Loucy (cell line): ENCODE measurements at regions not wholly inside any gene's neighbourhood (a gene's known extent, or its start where the extent isn't known, plus 50 kb on each side); places are given as distances from the start of the nearest gene placed in this dataset.

Source experiments
- H2AFZ ChIP-seq: fragments of 200-600 bp; sonication (generic); 2 replicates; pipeline ENCODE4 v1.6.0; 2016; ENCODE audit warnings: antibody characterized with exemption, mild to moderate bottlenecking, low read length, moderate library complexity
- H3F3A ChIP-seq: fragments of 200-600 bp; 2 replicates; pipeline ENCODE4 v1.6.0; 2016; ENCODE audit warnings: antibody characterized with exemption, low read depth, mild to moderate bottlenecking
- H3K27me3 ChIP-seq: fragments of 200-600 bp; sonication (generic); 2 replicates; pipeline ENCODE4 v1.6.1; 2014; ENCODE audit warnings: low read length, mild to moderate bottlenecking; ENCODE audit not compliant: insufficient read depth, poor library complexity, severe bottlenecking
- H3K36me3 ChIP-seq: fragments of 200-600 bp; sonication (generic); 2 replicates; pipeline ENCODE4 v1.6.1; 2016; ENCODE audit warnings: low read length; ENCODE audit not compliant: insufficient read depth
- H3K4me1 ChIP-seq: fragments of 200-600 bp; sonication (generic); 2 replicates; pipeline ENCODE4 v1.5.1; 2014; ENCODE audit warnings: low read length, mild to moderate bottlenecking; ENCODE audit not compliant: insufficient read depth, poor library complexity, severe bottlenecking
- H3K4me2 ChIP-seq: fragments of 200-600 bp; sonication (generic); 2 replicates; pipeline ENCODE4 v1.6.0; 2014; ENCODE audit warnings: antibody characterized with exemption, low read length, low read depth, mild to moderate bottlenecking; ENCODE audit not compliant: poor library complexity, severe bottlenecking
- H3K4me3 ChIP-seq: fragments of 200-600 bp; sonication (generic); 2 replicates; pipeline ENCODE4 v1.5.1; 2014; ENCODE audit warnings: low read length, mild to moderate bottlenecking, mixed read lengths; ENCODE audit not compliant: poor library complexity, severe bottlenecking
- H3K79me2 ChIP-seq: fragments of 200-600 bp; sonication (generic); 2 replicates; pipeline ENCODE4 v1.6.1; 2014; ENCODE audit warnings: low read length; ENCODE audit not compliant: insufficient read depth
- H3K9ac ChIP-seq: fragments of 200-600 bp; sonication (generic); 2 replicates; pipeline ENCODE4 v1.6.0; 2014; ENCODE audit warnings: mild to moderate bottlenecking, low read depth, low read length, moderate library complexity; ENCODE audit not compliant: poor library complexity, severe bottlenecking
- H3K9me2 ChIP-seq: fragments of 200-600 bp; sonication (generic); replicated peaks from 2 replicates; pipeline ENCODE4 v1.6.1; 2016; ENCODE audit warnings: low read depth, low read length, mixed read lengths
- H3K9me3 ChIP-seq: fragments of 200-600 bp; sonication (generic); 2 replicates; pipeline ENCODE4 v1.6.1; 2014; ENCODE audit warnings: mild to moderate bottlenecking, antibody characterized with exemption, low read length, low read depth; ENCODE audit not compliant: insufficient read depth
- H4K20me1 ChIP-seq: fragments of 200-600 bp; sonication (generic); 2 replicates; pipeline ENCODE4 v1.6.0; 2014; ENCODE audit warnings: antibody characterized with exemption, low read length, mild to moderate bottlenecking; ENCODE audit not compliant: insufficient read depth, poor library complexity, severe bottlenecking
- EZH2phosphoT487 ChIP-seq: fragments of 200-600 bp; IDR thresholded peaks from 2 replicates; pipeline ENCODE4 v1.6.1; 2018; ENCODE audit warnings: antibody characterized with exemption, mild to moderate bottlenecking, moderate library complexity, borderline replicate concordance
- TF ChIP-seq, protein P1 (sequence below): fragments of 200-600 bp; sonication (generic); conservative IDR thresholded peaks from 2 replicates; pipeline ENCODE4 v1.5.1; 2014; ENCODE audit warnings: mild to moderate bottlenecking, antibody characterized with exemption, low read length

GRCh38 chr11:103803062-103803461 is 233.4 kb upstream of the DDI1 start:
- Histone ChIP-seq H2AFZ (no peak overlapping the region), H4K20me1 (no peaks in the 10 kb centered on the region), H3K79me2 (no peaks in the 10 kb centered on the region), H3K36me3 (no peaks in the 10 kb centered on the region), H3K27me3 (no peaks in the 10 kb centered on the region), H3K9ac (no peak overlapping the region), H3K4me2 (no peak overlapping the region), H3K4me3 (no peak overlapping the region), H3K9me3 (no peaks in the 10 kb centered on the region), H3K9me2 (no peaks in the 10 kb centered on the region), H3K4me1 (peaks cover 14% of the 10 kb centered on the region), H3F3A (no peaks in the 10 kb centered on the region)
- TF ChIP-seq, protein P1, sequence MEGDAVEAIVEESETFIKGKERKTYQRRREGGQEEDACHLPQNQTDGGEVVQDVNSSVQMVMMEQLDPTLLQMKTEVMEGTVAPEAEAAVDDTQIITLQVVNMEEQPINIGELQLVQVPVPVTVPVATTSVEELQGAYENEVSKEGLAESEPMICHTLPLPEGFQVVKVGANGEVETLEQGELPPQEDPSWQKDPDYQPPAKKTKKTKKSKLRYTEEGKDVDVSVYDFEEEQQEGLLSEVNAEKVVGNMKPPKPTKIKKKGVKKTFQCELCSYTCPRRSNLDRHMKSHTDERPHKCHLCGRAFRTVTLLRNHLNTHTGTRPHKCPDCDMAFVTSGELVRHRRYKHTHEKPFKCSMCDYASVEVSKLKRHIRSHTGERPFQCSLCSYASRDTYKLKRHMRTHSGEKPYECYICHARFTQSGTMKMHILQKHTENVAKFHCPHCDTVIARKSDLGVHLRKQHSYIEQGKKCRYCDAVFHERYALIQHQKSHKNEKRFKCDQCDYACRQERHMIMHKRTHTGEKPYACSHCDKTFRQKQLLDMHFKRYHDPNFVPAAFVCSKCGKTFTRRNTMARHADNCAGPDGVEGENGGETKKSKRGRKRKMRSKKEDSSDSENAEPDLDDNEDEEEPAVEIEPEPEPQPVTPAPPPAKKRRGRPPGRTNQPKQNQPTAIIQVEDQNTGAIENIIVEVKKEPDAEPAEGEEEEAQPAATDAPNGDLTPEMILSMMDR: no peak
- no peak for TF ChIP-seq EZH2phosphoT487

DNA sequence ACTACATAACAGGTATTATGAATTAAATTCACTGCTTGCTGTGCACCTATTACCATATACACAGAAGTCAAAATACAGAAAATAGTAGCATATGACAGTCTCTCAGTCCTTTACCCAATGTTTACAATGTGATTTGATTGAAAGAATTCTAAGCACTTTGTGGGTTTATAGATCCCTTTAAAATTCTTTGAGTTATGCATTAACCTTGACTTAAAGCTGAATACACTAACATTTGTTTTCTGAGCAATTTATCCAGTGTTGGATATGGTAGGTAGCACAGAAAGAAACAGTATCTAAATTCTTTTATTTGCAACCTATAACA is 230.8 kb upstream of the DDI1 start:
- no peaks in the 10 kb centered on the region for H4K20me1 ChIP-seq
- H3K4me2 ChIP-seq: no peak overlapping the region
- H3K9ac ChIP-seq: no peak overlapping the region
- no peaks in the 10 kb centered on the region for H3K9me3 ChIP-seq
- H2AFZ ChIP-seq: no peak overlapping the region
- H3K79me2 ChIP-seq: no peaks in the 10 kb centered on the region
- H3K4me1 ChIP-seq: peaks cover 1% of the 10 kb centered on the region
- H3K36me3 ChIP-seq: no peaks in the 10 kb centered on the region
- H3F3A ChIP-seq: no peaks in the 10 kb centered on the region
- H3K9me2 ChIP-seq: no peaks in the 10 kb centered on the region
- H3K4me3 ChIP-seq: no peak overlapping the region
- H3K27me3 ChIP-seq: no peaks in the 10 kb centered on the region
- no peak for TF ChIP-seq EZH2phosphoT487
- TF ChIP-seq, protein P1: no peak

GRCh38 chr11:103806130-103806895 is 230.1 kb upstream of the DDI1 start:
- H3K36me3 ChIP-seq: no peaks in the 10 kb centered on the region
- TF ChIP-seq, protein P1: no peak
- no peak for TF ChIP-seq EZH2phosphoT487
- no peaks in the 10 kb centered on the region for H3K79me2 ChIP-seq
- H3K4me2 ChIP-seq: no peak overlapping the region
- no peaks in the 10 kb centered on the region for H3K27me3 ChIP-seq
- H3K4me3 ChIP-seq: no peak overlapping the region
- H3K9me2 ChIP-seq: no peaks in the 10 kb centered on the region
- no peaks in the 10 kb centered on the region for H3F3A ChIP-seq
- H2AFZ ChIP-seq: no peak overlapping the region
- no peak overlapping the region for H3K9ac ChIP-seq
- no peaks in the 10 kb centered on the region for H3K9me3 ChIP-seq
- H4K20me1 ChIP-seq: no peaks in the 10 kb centered on the region
- H3K4me1 ChIP-seq: no peaks in the 10 kb centered on the region
